ENCODE measurements at regions not wholly inside any gene's neighbourhood (a gene's known extent, or its start where the extent isn't known, plus 50 kb on each side); places are given as distances from the start of the nearest gene placed in this dataset.

DNA sequence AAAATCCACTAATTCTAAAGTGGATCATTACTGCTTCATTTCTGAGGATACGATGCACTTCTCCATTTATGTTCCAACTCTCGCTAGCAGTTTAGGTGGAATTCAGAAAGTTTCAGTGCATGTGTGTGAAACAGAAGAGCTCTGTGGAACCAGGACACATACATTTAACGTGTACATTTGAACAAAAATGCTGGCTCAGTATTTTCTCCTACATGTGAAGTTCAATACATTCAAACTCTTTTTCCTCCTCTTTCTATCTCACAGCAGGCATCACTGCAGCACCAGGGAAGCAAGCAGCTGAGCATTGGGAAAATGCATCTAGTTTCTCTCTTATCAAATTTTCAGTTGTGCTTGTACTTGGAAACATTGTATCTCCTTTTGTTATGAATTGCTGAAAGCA lies 169.4 kb upstream of the CNTN1 start:
- TF ChIP-seq, protein P1, sequence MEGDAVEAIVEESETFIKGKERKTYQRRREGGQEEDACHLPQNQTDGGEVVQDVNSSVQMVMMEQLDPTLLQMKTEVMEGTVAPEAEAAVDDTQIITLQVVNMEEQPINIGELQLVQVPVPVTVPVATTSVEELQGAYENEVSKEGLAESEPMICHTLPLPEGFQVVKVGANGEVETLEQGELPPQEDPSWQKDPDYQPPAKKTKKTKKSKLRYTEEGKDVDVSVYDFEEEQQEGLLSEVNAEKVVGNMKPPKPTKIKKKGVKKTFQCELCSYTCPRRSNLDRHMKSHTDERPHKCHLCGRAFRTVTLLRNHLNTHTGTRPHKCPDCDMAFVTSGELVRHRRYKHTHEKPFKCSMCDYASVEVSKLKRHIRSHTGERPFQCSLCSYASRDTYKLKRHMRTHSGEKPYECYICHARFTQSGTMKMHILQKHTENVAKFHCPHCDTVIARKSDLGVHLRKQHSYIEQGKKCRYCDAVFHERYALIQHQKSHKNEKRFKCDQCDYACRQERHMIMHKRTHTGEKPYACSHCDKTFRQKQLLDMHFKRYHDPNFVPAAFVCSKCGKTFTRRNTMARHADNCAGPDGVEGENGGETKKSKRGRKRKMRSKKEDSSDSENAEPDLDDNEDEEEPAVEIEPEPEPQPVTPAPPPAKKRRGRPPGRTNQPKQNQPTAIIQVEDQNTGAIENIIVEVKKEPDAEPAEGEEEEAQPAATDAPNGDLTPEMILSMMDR (conservative IDR thresholded peaks at IDR 0.05 in 1 of 2, IDR thresholded peaks at IDR 0.05 in 1 of 2; ENCODE audit: low read depth in 1 of 2, low read length in 2 of 2), result no peak
- no peak for TF ChIP-seq EZH2 (IDR thresholded peaks at IDR 0.05; ENCODE audit: low read length, missing control alignments)
- Histone ChIP-seq H3K9ac (ENCODE audit: insufficient read depth, low read length) (no peak overlapping the region), H3K27ac (ENCODE audit: insufficient read depth, low read length) (no peak overlapping the region), H2AFZ (ENCODE audit: low read length) (no peak overlapping the region), H4K20me1 (ENCODE audit: control insufficient read depth, extremely low read depth, insufficient read depth, low read length) (no peaks in the 10 kb centered on the region), H3K4me1 (ENCODE audit: control insufficient read depth, extremely low read depth, insufficient read depth, low read length) (no peaks in the 10 kb centered on the region), H3K4me2 (ENCODE audit: extremely low read depth, insufficient read depth, low read length) (no peak overlapping the region), H3K27me3 (ENCODE audit: control insufficient read depth, insufficient read depth, low read length) (no peaks in the 10 kb centered on the region), H3K36me3 (ENCODE audit: control insufficient read depth, insufficient read depth, low read length) (no peaks in the 10 kb centered on the region), H3K4me3 (replicated peaks in 1 of 4; ENCODE audit: control extremely low read depth in 1 of 4, insufficient read depth in 1 of 4, low read depth in 3 of 4, low read length in 4 of 4) (no peak overlapping the region), H3K79me2 (ENCODE audit: control insufficient read depth, insufficient read depth, low read length) (no peaks in the 10 kb centered on the region), H3K9me3 (ENCODE audit: control insufficient read depth, insufficient read depth, low read depth, low read length) (no peaks in the 10 kb centered on the region)
- no peak for DNase-seq (ENCODE audit: low read depth in 2 of 2)

DNA sequence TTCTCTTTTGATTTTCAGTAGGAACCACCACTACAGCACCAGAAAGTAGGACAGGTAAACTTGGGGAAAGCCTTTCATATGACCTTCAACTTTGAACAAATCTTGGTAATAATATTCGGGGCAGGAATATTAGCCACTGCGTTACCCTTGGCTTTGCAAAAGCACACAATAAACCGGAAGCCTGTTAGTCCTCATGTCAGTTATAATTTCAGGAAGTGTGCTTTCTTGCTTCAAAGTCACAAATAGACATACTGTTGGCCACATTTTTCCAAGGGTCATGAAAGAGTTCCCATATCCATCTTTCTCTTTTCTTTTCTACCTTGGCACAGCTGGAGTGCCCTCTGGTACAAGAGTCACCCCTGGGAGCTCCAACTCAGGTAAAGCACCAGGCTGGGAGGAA lies 167.2 kb upstream of the CNTN1 start:
- Histone ChIP-seq H3K4me1 (ENCODE audit: control insufficient read depth, extremely low read depth, insufficient read depth, low read length) (no peaks in the 10 kb centered on the region), H4K20me1 (ENCODE audit: control insufficient read depth, extremely low read depth, insufficient read depth, low read length) (no peaks in the 10 kb centered on the region), H3K79me2 (ENCODE audit: control insufficient read depth, insufficient read depth, low read length) (no peaks in the 10 kb centered on the region), H3K27ac (ENCODE audit: insufficient read depth, low read length) (no peak overlapping the region), H3K4me3 (replicated peaks in 1 of 4; ENCODE audit: control extremely low read depth in 1 of 4, insufficient read depth in 1 of 4, low read depth in 3 of 4, low read length in 4 of 4) (no peak overlapping the region), H3K9ac (ENCODE audit: insufficient read depth, low read length) (no peak overlapping the region), H2AFZ (ENCODE audit: low read length) (no peak overlapping the region), H3K9me3 (ENCODE audit: control insufficient read depth, insufficient read depth, low read depth, low read length) (no peaks in the 10 kb centered on the region), H3K4me2 (ENCODE audit: extremely low read depth, insufficient read depth, low read length) (no peak overlapping the region), H3K27me3 (ENCODE audit: control insufficient read depth, insufficient read depth, low read length) (no peaks in the 10 kb centered on the region), H3K36me3 (ENCODE audit: control insufficient read depth, insufficient read depth, low read length) (no peaks in the 10 kb centered on the region)
- no peak for DNase-seq (ENCODE audit: low read depth in 2 of 2)
- no peak for TF ChIP-seq EZH2 (IDR thresholded peaks at IDR 0.05; ENCODE audit: low read length, missing control alignments)
- TF ChIP-seq, protein P1 (conservative IDR thresholded peaks at IDR 0.05 in 1 of 2, IDR thresholded peaks at IDR 0.05 in 1 of 2; ENCODE audit: low read depth in 1 of 2, low read length in 2 of 2), result no peak

DNA sequence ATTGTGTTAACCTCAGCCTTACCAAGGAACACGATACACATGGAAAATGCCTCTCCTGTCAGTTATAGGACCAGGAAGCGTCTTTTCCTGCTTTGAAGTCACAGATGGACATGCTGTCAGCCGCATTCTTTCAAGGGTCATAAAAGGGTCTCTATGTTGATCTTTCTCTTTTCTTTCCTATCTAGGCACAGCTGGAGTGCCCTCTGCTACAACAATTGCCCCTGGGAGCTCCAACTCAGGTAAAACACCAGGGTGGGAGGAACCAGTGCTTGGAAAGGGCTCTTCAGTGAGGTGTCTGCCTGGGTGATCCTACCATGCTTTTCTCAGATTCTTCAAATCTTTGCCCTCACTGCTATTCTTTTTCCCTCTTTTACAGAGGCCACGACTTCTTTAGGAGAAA lies 157.4 kb upstream of the CNTN1 start:
- H3K9ac ChIP-seq (ENCODE audit: insufficient read depth, low read length), result no peak overlapping the region
- TF ChIP-seq EZH2 (IDR thresholded peaks at IDR 0.05; ENCODE audit: low read length, missing control alignments), result no peak
- TF ChIP-seq, protein P1 (conservative IDR thresholded peaks at IDR 0.05 in 1 of 2, IDR thresholded peaks at IDR 0.05 in 1 of 2; ENCODE audit: low read depth in 1 of 2, low read length in 2 of 2), result no peak
- H3K4me1 ChIP-seq (ENCODE audit: control insufficient read depth, extremely low read depth, insufficient read depth, low read length), result no peaks in the 10 kb centered on the region
- H3K4me3 ChIP-seq (replicated peaks in 1 of 4; ENCODE audit: control extremely low read depth in 1 of 4, insufficient read depth in 1 of 4, low read depth in 3 of 4, low read length in 4 of 4), result no peak overlapping the region
- no peaks in the 10 kb centered on the region for H3K9me3 ChIP-seq (ENCODE audit: control insufficient read depth, insufficient read depth, low read depth, low read length)
- no peak overlapping the region for H2AFZ ChIP-seq (ENCODE audit: low read length)
- no peaks in the 10 kb centered on the region for H3K79me2 ChIP-seq (ENCODE audit: control insufficient read depth, insufficient read depth, low read length)
- H3K27me3 ChIP-seq (ENCODE audit: control insufficient read depth, insufficient read depth, low read length), result no peaks in the 10 kb centered on the region
- H4K20me1 ChIP-seq (ENCODE audit: control insufficient read depth, extremely low read depth, insufficient read depth, low read length), result no peaks in the 10 kb centered on the region
- no peak overlapping the region for H3K4me2 ChIP-seq (ENCODE audit: extremely low read depth, insufficient read depth, low read length)
- H3K27ac ChIP-seq (ENCODE audit: insufficient read depth, low read length), result no peak overlapping the region
- no peaks in the 10 kb centered on the region for H3K36me3 ChIP-seq (ENCODE audit: control insufficient read depth, insufficient read depth, low read length)
- no peak for DNase-seq (ENCODE audit: low read depth in 2 of 2)
